ENCODE measurements at regions not wholly inside any gene's neighbourhood (a gene's known extent, or its start where the extent isn't known, plus 50 kb on each side); places are given as distances from the start of the nearest gene placed in this dataset.
"Not testable (repeated sequence)": the region's sequence is repeated elsewhere in the genome, so short reads cannot be mapped to it uniquely, and the experiment has no call there.

DNA sequence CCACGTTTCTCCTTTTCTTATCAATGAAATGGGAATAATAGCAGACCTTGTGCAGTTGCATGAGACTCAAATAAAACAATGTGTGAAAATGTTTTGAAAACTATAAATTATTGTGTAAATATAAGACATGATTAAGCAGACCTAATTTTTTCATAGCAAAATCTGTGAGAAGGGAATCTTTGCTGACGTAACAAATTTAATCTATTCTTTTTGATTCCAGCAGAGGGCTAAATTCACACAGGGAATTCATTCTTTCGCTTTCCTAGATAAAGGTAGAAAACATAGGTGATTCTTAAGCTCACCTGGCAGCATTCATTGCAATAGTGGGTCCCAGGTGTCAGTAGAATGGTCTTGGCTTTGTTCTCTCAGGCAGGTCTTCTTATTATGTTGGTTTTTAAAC, 450.0 kb upstream of the GCFC2 start:
- DNase-seq, result no peak

DNA sequence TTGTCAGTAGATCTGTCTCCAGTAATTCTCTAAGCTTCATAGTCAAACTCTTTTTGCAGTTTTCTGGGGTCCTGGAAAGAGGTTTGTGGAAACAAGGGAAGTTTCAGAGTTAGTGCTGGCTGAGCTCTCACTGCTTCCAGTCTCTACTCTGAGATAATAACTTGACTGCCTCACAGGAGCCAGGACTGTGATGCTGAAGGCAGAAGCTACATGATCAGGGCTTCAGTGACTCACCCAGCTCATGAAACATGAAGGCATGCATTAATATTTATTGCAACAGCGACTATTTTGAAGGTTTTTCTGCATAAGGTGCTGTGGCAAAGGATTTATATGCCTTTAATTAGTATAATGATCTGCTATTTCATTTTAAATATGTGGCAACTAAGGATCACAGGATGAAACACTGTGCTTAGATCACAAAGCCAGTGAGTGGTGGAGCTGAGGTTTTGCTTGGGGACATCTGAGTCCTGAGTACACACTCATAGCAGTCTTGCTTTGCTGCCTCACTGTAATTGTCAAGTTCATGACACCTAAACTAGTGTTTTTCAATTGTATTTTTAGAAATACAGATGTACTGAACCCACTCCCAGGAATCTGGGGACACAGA, 448.4 kb upstream of the GCFC2 start:
- no peak for DNase-seq

- no peak for DNase-seq
These were observed 446.8 kb upstream of the GCFC2 start for GRCh38 chr2:76157531-76157930.

- DNase-seq, result no peak
These were observed 444.3 kb upstream of the GCFC2 start for GRCh38 chr2:76154981-76155380.

DNA sequence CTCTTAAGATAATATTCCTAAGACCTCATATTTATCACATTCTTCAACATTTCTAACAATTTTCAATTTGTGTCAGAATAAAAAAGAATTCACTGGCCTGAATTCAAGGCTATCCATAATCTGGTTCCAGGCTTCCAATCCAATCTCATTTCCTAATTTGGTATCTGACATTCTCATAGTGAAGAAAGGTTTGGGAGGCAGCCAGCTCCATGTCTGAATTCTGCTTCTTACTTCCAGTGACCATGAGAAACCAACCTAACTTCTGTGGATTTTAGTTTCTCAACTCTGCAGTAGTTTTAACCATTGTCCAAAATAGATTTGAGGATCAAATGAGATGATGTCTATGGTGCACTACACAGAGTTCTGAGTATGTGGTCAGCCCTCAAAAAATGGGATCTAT, 439.1 kb upstream of the GCFC2 start:
- DNase-seq, result no peak

DNA sequence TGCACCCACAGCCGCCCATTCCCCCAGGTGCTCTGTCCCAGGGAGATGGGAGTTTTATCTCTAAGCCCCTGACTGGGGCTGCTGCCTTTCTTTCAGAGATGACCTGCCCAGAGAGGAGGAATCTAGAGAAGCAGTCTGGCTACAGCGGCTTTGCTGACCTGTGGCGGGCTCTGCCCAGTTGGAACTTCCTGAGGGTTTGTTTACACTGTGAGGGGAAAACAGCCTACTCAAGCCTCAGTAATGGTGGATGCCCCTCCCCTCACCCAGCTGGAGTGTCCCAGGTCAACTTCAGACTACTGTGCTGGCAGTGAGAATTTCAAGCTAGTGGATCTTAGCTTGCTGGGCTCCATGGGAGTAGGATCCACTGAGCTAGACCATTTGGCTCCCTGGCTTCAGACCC, 428.6 kb upstream of the GCFC2 start:
- not testable (repeated sequence) for DNase-seq

DNA sequence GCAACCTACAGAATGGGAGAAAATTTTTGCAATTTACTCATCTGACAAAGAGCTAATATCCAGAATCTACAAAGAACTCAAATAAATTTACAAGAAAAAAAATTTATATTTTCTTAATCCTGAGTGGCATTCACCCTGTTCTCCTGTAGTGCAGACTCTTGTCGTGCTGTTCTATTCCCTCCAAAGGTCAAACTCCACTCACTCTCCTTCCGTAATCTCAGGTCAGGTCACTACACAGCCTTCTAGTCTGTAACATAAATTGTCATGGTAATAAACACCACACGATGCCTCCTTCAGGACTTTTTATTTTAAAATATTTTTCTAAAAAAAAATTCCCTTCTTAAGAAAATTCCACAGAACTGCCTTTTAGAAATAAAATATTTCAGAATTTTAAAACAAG, 417.9 kb upstream of the GCFC2 start:
- no peak for DNase-seq

DNA sequence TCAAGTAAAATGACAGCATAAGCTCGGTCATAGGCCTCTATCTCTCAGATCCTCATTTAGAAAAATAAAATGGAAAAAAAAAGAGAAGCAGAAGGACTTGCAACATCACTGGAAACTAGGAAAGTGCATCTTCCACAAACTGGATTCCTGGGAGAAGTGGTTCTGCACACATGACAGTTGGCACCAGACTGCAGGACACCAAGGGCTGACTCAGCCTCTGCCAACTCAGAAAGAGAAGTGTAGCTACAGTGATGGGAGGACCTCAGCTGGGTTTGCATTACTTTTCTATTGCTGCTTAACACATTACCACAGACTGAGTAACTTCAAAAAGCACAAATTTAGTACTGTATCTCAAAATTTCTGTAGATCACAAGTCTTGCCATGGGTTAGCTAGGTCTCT, 409.5 kb upstream of the GCFC2 start:
- no peak for DNase-seq

DNA sequence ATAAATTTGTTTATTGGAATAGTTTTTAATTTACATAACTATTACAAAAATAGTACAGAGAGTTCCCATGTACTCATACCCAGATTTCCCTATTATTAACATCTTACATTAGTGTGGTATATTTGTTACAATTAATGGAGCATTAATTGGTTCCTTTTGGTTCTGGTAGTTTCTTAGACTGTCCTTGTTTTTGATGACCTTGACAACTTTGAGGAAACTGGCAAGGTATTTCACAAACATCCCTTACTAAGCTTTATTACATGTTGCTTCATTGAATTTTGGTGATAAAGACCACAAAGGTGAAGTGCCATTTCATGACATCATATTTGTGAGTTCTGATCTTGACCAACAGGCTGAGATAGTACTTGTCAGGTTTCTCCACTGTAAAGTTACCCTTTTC, 379.0 kb upstream of the GCFC2 start:
- no peak for DNase-seq

GRCh38 chr2:76083248-76083647, 372.5 kb upstream of the GCFC2 start:
- DNase-seq, result no peak

- DNase-seq, result no peak
These were observed 371.8 kb upstream of the GCFC2 start for GRCh38 chr2:76082509-76082908.

- no peak for DNase-seq
These were observed 369.4 kb upstream of the GCFC2 start for GRCh38 chr2:76080154-76080553.

DNA sequence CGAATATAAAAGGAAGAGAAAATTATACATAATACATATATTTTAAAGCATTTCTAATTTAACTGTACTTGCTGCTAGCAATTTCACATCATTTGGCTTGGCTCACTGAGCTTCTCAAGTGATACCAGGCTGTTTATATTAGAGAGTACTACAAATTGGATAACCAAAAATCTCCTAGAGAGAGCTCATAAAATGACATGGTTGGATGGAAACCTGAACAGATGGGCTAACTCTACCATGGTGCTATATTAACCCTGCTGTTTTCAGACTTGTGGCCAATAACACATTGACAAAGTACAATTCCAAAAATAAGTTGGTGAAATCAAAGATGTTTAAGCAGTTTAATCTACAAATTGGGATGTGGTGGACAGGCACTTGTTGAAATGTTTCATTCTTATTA, 364.4 kb upstream of the GCFC2 start:
- no peak for DNase-seq

DNA sequence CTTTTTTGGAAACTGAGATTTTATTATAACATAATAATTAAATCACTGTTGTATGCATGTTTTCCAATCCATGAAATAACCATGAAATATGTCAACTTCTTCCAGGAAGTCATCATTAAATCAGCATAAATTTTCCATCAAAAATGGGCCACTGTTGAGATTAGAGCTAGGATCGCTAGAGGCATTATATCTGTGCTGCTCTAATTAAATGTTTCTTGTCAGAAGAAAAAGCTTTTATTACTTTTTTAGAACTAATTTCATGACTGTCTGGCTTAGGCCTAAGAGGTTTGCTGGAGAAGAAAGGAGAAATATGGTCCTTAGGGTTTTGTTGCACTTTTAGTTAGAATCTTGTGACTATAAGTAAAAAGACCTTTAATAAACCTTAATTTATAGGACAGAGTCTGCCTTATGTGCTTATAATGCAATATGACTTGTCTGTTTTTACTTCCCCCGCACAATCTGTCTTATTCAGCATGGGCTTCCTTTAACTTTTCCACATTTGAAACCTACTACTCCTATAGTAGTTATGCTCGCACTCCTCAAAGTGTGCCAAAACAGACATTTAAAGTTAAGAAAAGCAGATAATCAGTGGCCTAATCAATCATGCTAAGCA, 363.4 kb upstream of the GCFC2 start:
- DNase-seq, result no peak

DNA sequence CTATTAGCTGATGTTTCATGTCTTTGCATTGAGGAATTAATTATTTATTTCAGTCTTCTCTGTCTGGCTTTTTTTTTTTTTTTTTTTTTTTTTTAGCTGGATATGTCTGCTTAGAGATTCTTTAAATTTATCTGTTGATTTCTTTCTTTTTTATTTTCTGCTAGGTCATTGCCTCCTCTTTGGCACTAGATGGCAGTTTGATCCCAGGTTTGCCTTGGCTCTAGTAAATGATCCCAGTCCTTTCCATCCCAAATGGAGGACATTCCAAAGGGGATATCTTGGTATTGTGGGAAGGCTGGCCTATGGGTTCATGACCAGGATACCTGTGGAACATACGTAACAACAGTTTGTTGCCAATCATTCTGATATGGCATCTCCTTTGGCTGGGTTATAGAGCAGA, 339.5 kb upstream of the GCFC2 start:
- no peak for DNase-seq

- no peak for DNase-seq
These were observed 334.0 kb upstream of the GCFC2 start for GRCh38 chr2:76044701-76045100.

GRCh38 chr2:76039505-76039904, 328.8 kb upstream of the GCFC2 start:
- DNase-seq, result no peak

DNA sequence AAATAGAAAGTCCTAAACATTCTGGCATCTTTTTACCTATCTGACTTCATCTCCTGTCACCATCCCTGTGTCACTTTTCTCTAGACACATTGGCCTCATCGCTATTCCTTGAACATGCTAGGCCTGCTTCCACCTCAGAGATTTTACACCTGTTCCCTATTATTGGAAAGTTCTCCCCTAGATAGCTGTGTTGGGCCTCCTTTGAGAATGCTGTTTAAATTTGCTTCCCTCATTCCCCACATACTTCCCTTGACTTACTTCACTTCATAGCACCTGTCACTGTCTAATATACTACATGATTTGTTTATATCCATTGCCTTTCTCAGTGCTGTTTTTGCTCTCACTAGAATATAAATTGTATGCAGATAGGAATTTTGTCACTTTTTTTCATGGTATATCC, 317.0 kb upstream of the GCFC2 start:
- no peak for DNase-seq

- no peak for DNase-seq
These were observed 308.4 kb upstream of the GCFC2 start for GRCh38 chr2:76019128-76019527.

DNA sequence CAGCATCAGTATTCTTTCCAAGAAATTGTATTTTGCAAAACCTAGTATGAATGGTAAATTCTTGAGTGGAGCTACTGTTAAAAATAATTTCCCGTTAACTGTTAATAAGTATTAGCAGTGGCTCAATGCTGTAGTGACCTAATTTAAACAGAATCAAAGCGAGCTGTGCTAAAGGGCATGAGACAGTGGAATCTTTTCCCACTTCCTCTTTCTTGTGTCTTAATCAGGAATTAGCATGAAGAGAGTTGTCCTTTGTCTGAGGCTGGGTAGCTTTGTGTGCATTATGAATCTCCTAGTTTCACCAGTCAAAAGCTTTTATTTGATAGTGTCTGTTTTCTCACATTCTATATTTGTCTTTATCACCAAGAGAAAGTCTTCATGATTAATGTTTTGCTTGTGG, 298.8 kb upstream of the GCFC2 start:
- no peak for DNase-seq

- DNase-seq, result no peak
These were observed 297.4 kb upstream of the GCFC2 start for GRCh38 chr2:76008001-76008702.

DNA sequence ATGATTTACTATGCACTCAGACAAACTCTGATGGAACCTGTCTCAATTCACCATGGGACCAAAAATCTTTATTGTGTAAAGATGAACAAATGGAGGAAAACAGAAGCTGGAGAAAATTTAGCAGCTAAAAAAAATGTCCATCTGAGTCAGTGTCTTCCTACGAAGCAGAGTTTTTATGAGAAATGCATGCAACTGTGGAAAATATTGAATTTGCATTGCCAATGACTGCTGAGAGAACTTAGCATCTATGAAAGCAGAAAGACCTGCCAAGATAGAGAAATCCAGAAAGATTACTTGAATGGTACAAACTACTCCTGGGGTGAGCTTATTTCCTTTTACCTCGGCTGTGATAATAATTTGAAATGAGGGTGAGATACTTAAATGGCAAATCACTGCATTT, 289.7 kb upstream of the GCFC2 start:
- no peak for DNase-seq

DNA sequence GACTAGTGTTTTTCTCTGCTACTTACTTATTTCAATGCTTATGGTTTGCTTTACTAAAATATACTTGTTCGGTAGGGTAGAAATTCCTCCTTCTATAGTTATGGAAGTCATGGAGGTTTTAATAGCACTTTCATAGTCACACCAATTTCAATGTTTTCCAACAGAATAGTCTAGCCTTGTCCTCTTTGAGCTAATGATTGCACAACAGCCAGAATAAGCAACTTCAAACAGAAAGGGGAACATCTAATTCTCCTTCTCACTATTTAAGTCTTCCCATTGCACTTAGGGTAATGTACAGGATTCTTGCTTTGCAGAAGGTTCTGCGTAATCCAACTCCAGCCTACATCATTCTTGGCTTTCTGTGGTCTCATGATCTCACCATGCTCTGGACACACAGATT, 287.7 kb upstream of the GCFC2 start:
- no peak for DNase-seq

DNA sequence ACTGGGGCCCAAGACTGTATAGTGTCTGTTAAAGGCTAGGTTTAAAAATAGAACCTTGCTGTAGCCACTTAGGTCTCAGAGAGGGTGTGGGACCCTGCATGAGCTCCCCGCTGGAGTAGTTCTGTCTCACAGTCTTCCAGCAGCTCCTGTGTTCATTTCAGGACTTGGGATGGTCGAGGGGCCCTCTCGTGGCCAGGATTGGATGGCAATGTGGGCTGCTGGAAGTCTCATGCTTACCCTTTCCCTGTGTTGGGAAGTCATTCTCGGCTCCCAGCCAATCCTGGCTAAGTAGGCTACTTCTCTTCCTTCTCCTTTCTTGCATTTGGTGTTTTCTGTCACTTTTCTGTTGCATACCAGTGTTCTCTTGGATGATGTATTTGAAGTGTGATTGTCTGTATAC, 284.0 kb upstream of the GCFC2 start:
- no peak for DNase-seq

- DNase-seq, result not testable (repeated sequence)
These were observed 277.9 kb upstream of the GCFC2 start for GRCh38 chr2:75988622-75989021.
